ENCODE measurements at regions not wholly inside any gene's neighbourhood (a gene's known extent, or its start where the extent isn't known, plus 50 kb on each side); places are given as distances from the start of the nearest gene placed in this dataset.
"Not testable (repeated sequence)": the region's sequence is repeated elsewhere in the genome, so short reads cannot be mapped to it uniquely, and the experiment has no call there.

GRCh38 chr20:43365691-43366090 is 92.0 kb upstream of the SRSF6 start:
- DNase-seq: no peak

DNA sequence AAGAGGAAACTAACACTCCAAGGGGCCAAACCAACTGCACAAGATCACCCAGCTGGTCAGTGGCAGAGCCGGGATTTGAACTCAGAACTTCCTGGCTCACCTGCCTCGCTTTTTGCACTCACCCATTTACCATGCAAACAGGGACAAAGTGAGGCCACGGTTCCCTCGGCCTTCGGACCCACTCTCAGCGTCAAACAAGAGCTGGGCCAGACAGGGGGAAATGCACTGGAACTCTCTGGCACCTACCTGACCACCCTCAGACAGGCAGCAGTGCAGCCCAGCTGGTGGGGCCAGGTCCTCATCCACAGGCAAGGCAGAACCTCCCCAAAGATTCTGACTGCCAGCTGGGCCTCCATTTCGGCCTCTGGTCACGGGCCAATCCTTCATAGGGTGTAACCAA is 93.7 kb upstream of the SRSF6 start:
- no peak for DNase-seq

- DNase-seq: no peak
Observed at GRCh38 chr20:43363506-43363905, 94.2 kb upstream of the SRSF6 start.

GRCh38 chr20:43361526-43361925 is 96.2 kb upstream of the SRSF6 start:
- no peak for DNase-seq

- no peak for DNase-seq
Observed at GRCh38 chr20:43360016-43360415, 97.7 kb upstream of the SRSF6 start.

GRCh38 chr20:43358811-43359210 is 98.9 kb upstream of the SRSF6 start:
- no peak for DNase-seq

DNA sequence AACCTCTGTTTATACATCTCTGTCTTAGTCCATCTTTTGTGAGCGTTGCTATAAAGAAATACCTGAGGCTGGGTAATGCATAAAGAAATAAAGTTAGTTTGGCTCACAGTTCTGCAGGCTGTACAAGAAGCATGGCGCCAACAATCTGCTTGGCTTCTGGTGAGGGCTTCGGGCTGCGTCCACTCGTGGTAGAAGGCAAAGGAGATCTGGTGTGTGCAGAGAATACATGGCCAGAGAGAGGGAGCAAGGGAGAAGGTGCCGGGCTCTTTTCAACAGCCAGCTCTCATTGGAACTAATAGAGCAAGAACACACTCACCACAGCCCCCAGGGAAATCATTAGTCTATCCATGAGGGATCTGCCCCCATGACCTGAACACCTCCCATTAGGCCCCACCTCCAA is 100.3 kb upstream of the SRSF6 start:
- no peak for DNase-seq

- DNase-seq: no peak
Observed at GRCh38 chr20:43355610-43356009, 102.1 kb upstream of the SRSF6 start.

GRCh38 chr20:43352996-43353395 is 104.7 kb upstream of the SRSF6 start:
- no peak for DNase-seq

GRCh38 chr20:43350694-43351093 is 107.0 kb upstream of the SRSF6 start:
- not testable (repeated sequence) for DNase-seq

- no peak for DNase-seq
Observed at GRCh38 chr20:43349841-43350240, 107.9 kb upstream of the SRSF6 start.

DNA sequence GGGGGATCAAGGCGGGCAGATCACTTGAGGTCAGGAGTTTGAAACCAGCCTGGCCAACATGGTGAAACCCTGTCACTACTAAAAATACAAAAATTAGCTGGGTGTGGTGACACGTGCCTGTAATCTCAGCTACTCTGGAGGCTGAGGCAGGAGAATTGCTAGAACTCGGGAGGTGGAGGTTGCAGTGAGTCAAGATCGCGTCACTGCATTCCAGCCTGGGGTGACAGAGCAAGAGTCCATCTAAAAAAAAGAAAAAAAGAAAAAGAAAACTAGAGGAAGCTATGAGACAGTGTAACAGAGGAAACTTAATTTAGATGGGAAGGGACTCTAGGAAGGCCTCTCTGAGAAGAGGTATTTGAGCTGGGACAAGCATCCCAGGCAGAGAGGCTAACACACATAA is 109.9 kb upstream of the SRSF6 start:
- DNase-seq: not testable (repeated sequence)

DNA sequence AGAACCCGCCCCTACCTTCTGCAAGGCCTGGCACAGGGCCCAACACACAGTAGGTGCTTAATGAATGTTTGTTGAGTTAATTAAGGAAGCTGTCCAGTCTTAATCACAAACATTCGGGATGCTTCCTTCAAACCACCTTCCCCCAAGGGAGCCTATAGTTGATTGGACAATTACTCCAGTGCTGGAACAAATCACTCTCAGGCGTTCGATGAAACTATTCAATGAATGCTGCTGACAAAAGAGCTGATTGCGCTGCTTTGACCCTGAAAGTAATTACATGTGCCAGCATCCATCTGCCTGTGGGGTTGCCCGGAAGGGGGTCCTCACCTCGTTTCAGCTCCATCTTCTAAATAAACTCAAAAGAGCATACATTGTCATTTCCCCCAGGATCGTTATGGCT is 112.0 kb upstream of the SRSF6 start:
- no peak for DNase-seq

GRCh38 chr20:43341511-43341910 is 116.2 kb upstream of the SRSF6 start:
- no peak for DNase-seq

DNA sequence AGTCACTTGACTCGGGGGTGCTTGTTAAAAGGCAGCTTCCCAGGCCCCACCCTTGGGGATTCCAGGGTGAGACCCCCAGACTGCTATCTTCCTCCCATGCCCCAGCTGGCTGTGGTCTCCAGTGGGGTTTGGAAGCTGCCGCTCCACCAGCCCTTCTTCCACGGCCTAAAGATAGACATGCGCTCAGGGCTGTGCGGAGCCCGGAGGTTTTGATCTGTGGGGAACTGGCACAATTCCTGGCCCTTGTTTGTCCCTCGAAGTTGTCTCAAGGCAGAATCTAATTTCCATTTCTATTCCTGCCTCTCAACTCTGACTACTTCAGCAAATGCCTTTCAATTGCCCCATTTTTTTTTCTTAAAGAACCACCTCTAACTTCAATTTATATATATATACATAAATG is 120.7 kb upstream of the SRSF6 start:
- no peak for DNase-seq

DNA sequence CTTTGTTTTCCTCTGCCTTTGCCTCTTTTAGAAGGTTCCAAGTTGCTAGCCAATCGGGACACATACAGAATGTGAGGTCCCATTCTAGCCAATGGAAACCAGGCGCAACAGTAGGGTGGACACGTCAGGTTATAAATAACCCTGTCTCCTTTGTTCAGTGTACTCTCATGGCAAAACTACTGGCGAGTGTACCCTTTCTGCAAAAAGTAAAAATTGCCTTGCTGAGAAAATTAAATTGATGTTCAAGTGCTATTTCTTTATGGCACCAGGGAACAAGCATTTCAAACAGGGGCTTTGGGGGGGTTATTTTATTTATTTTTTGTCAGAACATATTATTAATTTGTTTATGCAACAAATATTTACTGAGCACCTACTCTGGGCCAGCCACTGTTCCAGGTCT is 123.6 kb upstream of the SRSF6 start:
- no peak for DNase-seq

DNA sequence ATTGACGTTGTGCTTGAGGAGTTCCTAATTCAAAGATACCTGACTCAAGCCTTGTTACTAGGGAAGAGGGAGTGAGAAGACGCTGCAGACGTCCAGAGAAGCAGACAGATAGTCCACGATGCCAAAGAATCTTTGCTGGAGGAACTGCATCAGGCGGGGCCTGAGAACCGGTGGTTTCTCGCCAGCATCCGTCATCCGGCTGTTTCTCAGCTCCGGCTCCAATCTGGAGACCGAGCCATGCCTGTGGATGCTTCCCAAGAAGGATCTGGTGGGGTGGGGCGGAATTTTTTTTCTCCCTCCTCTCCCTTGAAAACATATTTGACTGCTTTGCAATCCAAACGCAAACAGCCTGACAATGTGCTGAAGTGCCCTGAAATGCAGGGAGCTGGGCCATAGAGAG is 125.8 kb upstream of the SRSF6 start:
- peak; percentile 41 to 70 (median 63) for DNase-seq

DNA sequence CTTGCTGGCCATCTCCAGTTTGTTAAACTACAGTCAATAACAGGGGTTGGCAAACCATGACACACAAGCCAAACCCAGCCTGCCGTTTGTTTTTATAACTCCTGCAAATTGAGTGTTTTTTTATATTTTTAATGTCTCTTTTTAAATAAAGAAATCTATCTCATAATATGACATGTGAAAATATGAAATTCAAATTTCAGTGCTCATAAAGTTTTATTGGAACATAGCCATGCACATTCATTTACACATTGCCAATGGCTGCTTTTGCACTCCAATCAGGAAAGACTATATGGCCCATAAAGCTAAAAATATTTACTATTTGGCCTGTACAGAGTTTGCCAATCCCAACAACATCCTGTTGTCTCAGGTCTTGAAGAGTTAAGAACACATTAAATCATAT is 129.0 kb upstream of the SRSF6 start:
- DNase-seq: no peak

DNA sequence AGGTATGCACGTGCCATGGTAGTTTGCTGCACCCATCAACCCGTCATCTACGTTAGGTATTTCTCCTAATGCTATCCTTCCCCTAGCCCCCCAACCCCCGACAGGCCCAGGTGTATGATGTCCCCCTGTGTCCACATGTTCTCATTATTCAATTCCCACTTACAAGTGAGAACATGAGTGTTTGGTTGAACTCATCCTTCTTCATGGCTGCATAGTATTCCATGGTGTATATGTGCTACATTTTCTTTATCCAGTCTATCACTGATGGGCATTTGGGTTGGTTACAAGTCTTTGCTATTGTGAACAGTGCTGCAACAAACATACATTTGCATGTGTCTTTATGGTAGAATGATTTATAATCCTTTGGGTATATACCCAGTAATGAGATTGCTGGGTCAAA is 130.5 kb upstream of the SRSF6 start:
- DNase-seq: not testable (repeated sequence)

DNA sequence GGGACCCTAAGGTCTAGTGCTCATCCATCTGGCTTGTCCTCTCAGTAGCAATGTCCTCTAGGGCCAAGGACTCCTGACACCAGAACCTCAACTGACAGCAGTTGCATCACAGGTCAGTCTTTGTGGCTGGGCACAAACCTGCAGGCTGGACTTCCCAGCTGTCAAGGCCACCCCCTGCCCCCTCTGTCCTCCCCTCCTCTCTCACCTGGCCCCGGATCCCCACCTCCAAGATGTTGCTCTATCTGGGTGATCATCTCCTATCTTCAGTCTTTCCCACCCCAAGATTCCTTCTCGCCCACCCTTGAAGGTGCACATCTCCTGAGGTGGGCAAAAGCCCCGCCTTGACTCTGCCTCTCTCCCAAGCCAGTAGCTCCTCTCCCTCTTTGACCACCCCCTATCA is 131.8 kb upstream of the SRSF6 start:
- no peak for DNase-seq

DNA sequence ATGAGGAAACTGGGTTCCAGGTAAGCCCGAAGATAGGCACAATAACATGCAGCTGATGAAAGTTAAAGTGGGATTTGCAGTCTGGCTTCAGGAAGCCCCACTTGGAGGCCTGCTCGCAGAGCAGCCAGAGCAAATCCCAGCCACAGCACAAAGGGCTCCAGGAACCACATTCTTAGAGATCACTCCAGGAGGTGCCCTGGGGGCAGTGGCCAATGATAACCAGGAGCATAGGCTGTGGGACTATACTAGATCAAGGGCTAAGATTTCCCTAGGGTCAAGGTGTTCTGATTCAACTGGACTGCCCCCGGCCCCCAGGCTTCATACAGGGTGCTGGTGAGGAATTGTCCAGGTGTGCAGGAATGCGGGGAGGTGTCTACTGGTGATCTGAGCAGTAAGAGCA is 133.9 kb upstream of the PTPRT start:
- DNase-seq: no peak

DNA sequence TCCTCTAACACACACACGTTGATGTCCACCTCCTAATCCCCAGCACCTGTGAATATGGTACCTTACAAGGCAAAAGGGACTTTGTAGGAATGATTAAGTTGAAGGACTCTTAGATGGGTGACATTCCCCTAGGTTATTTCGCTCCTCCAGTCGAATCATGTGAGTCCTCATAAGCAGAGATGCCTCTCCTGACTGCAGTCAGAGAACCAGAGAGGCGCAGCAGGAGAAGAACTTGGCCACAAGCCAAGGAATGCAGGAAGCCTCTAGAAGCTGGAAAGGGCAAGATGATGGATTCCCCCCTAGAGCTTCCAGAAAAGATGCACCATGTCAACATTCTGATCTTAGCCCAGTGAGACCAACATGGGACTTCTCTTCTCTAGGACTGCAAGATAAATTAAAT is 133.1 kb upstream of the PTPRT start:
- peak in 2 of 3 donors; percentile 5 to 6 for DNase-seq

DNA sequence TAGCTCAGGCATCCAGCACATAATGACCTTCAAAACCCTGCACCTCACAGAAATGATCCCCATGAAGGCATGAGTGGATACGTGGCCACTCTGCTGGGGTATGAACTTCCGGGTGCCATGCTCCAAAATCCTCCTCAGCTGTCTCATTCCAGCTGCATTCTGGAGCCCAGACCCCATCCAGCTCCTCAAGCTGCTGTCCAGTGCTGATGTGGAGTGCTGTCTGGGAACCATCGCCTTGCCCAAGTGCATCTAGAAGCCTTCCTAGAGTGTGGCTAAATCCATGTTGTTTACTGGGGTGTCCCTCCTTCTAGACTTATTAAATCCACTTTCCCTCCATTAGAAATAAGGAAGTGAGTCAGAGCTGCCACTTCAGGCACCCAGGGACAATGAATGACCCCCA is 130.8 kb upstream of the PTPRT start:
- no peak for DNase-seq

GRCh38 chr20:43318755-43319297 is 129.1 kb upstream of the PTPRT start:
- no peak for DNase-seq

GRCh38 chr20:43316271-43316670 is 126.6 kb upstream of the PTPRT start:
- no peak for DNase-seq
